PFSK-1 (cell line): ENCODE measurements at regions not wholly inside any gene's neighbourhood (a gene's known extent, or its start where the extent isn't known, plus 50 kb on each side); places are given as distances from the start of the nearest gene placed in this dataset.

Experiments used
- POLR2AphosphoS5 ChIP-seq: IDR thresholded peaks from 2 replicates; pipeline ENCODE4 v1.6.1; 2012; ENCODE audit warnings: low read depth, mild to moderate bottlenecking, control low read depth, low read length, moderate library complexity
- SIN3A ChIP-seq: IDR thresholded peaks from 2 replicates; pipeline ENCODE4 v1.6.1; 2012; ENCODE audit warnings: mild to moderate bottlenecking, low read length, moderate library complexity, borderline replicate concordance; ENCODE audit not compliant: insufficient read depth
- TF ChIP-seq, protein P1 (sequence below), 2 experiments: IDR thresholded peaks; 2 replicates each; pipeline versions ENCODE4 v1.6.1 to v1.8.0; 2011 to 2012; ENCODE audit warnings: low read depth in 2 of 2, low read length in 2 of 2, control low read depth in 1 of 2, inconsistent platforms in 1 of 2, mild to moderate bottlenecking in 1 of 2, moderate library complexity in 1 of 2; ENCODE audit not compliant: insufficient read depth in 1 of 2

DNA sequence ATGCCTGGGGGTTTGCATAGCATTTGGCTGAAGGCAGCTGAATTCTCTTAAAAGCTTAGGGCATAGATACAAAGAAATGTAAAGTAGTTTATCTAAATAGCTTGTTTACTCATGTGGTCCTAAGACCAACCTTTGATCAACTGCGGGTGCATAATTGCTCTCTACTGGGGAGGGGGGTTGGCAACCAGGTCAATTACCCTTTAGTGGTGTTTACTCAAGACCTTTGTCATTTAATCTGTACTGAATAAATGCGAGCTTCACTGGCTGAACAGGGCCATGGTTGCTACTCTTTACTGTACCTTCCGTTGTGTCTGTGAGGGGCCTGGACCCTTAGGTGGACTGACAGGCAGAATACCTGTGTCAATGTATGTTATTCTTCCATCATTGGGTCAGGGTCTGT, 102.7 kb upstream of the FAM9C start:
- TF ChIP-seq POLR2AphosphoS5 (no peak), SIN3A (no peak)
- TF ChIP-seq, protein P1, sequence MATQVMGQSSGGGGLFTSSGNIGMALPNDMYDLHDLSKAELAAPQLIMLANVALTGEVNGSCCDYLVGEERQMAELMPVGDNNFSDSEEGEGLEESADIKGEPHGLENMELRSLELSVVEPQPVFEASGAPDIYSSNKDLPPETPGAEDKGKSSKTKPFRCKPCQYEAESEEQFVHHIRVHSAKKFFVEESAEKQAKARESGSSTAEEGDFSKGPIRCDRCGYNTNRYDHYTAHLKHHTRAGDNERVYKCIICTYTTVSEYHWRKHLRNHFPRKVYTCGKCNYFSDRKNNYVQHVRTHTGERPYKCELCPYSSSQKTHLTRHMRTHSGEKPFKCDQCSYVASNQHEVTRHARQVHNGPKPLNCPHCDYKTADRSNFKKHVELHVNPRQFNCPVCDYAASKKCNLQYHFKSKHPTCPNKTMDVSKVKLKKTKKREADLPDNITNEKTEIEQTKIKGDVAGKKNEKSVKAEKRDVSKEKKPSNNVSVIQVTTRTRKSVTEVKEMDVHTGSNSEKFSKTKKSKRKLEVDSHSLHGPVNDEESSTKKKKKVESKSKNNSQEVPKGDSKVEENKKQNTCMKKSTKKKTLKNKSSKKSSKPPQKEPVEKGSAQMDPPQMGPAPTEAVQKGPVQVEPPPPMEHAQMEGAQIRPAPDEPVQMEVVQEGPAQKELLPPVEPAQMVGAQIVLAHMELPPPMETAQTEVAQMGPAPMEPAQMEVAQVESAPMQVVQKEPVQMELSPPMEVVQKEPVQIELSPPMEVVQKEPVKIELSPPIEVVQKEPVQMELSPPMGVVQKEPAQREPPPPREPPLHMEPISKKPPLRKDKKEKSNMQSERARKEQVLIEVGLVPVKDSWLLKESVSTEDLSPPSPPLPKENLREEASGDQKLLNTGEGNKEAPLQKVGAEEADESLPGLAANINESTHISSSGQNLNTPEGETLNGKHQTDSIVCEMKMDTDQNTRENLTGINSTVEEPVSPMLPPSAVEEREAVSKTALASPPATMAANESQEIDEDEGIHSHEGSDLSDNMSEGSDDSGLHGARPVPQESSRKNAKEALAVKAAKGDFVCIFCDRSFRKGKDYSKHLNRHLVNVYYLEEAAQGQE (IDR thresholded peaks at IDR 0.05; ENCODE audit: insufficient read depth in 1 of 2, low read depth in 2 of 2, low read length in 2 of 2): no peak
